ENCODE measurements at regions not wholly inside any gene's neighbourhood (a gene's known extent, or its start where the extent isn't known, plus 50 kb on each side); places are given as distances from the start of the nearest gene placed in this dataset.

DNA sequence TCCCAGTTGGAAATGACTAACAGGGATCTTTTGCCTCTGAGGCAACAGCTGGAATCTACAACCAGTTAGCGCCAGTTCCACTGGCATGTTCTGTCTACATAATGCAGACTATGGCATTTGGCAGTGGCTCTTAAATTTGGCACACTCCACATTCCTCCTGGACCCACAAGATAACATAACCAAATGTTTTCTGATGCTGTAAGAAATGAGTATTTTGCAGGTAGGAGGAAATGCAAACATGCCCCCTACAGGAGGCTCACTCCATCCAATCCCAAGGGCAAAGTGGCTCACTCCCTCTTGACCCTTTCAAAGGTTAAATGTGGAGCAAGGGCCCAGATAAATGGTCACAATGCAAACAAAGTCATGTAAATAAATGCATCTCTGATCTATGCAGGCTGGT is 129.2 kb upstream of the PROX1 start:
- Histone ChIP-seq H3K9ac (ENCODE audit: low read length) (no peak overlapping the region), H3K27me3 (ENCODE audit: insufficient read depth, low read length) (no peaks in the 10 kb centered on the region), H3K27ac (ENCODE audit: low read depth, low read length, poor library complexity, severe bottlenecking) (no peak overlapping the region), H4K20me1 (ENCODE audit: insufficient read depth, low read length) (no peaks in the 10 kb centered on the region), H3K4me2 (ENCODE audit: low read length) (no peak overlapping the region), H3F3A (ENCODE audit: insufficient read depth, low read length) (no peaks in the 10 kb centered on the region), H3K4me3 (ENCODE audit: low read depth, low read length, poor library complexity, severe bottlenecking) (no peak overlapping the region), H2AFZ (ENCODE audit: low read length) (no peak overlapping the region), H3K36me3 (ENCODE audit: insufficient read depth, low read length) (no peaks in the 10 kb centered on the region), H3K79me2 (ENCODE audit: insufficient read depth, low read length) (no peaks in the 10 kb centered on the region), H3K9me3 (ENCODE audit: low read length) (no peaks in the 10 kb centered on the region), H3K4me1 (ENCODE audit: insufficient read depth, low read length, severe bottlenecking) (no peaks in the 10 kb centered on the region), H3K9me2 (ENCODE audit: low read depth, low read length) (no peaks in the 10 kb centered on the region)
- TF ChIP-seq EZH2 (IDR thresholded peaks at IDR 0.05; ENCODE audit: borderline replicate concordance, low read length) = no peak
- TF ChIP-seq, protein P1, sequence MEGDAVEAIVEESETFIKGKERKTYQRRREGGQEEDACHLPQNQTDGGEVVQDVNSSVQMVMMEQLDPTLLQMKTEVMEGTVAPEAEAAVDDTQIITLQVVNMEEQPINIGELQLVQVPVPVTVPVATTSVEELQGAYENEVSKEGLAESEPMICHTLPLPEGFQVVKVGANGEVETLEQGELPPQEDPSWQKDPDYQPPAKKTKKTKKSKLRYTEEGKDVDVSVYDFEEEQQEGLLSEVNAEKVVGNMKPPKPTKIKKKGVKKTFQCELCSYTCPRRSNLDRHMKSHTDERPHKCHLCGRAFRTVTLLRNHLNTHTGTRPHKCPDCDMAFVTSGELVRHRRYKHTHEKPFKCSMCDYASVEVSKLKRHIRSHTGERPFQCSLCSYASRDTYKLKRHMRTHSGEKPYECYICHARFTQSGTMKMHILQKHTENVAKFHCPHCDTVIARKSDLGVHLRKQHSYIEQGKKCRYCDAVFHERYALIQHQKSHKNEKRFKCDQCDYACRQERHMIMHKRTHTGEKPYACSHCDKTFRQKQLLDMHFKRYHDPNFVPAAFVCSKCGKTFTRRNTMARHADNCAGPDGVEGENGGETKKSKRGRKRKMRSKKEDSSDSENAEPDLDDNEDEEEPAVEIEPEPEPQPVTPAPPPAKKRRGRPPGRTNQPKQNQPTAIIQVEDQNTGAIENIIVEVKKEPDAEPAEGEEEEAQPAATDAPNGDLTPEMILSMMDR (IDR thresholded peaks at IDR 0.05; ENCODE audit: low read length) = no peak

GRCh38 chr1:213861841-213862240 is 125.9 kb upstream of the PROX1 start:
- H3K9ac ChIP-seq (ENCODE audit: low read length) = no peak overlapping the region
- H3K27me3 ChIP-seq (ENCODE audit: insufficient read depth, low read length) = no peaks in the 10 kb centered on the region
- no peaks in the 10 kb centered on the region for H3F3A ChIP-seq (ENCODE audit: insufficient read depth, low read length)
- H3K79me2 ChIP-seq (ENCODE audit: insufficient read depth, low read length) = no peaks in the 10 kb centered on the region
- H3K4me1 ChIP-seq (ENCODE audit: insufficient read depth, low read length, severe bottlenecking) = no peaks in the 10 kb centered on the region
- no peaks in the 10 kb centered on the region for H4K20me1 ChIP-seq (ENCODE audit: insufficient read depth, low read length)
- no peak overlapping the region for H3K4me3 ChIP-seq (ENCODE audit: low read depth, low read length, poor library complexity, severe bottlenecking)
- no peak overlapping the region for H3K4me2 ChIP-seq (ENCODE audit: low read length)
- H3K9me2 ChIP-seq (ENCODE audit: low read depth, low read length) = no peaks in the 10 kb centered on the region
- no peaks in the 10 kb centered on the region for H3K9me3 ChIP-seq (ENCODE audit: low read length)
- no peak overlapping the region for H2AFZ ChIP-seq (ENCODE audit: low read length)
- TF ChIP-seq, protein P1 (IDR thresholded peaks at IDR 0.05; ENCODE audit: low read length) = no peak
- no peak for TF ChIP-seq EZH2 (IDR thresholded peaks at IDR 0.05; ENCODE audit: borderline replicate concordance, low read length)
- H3K36me3 ChIP-seq (ENCODE audit: insufficient read depth, low read length) = no peaks in the 10 kb centered on the region
- H3K27ac ChIP-seq (ENCODE audit: low read depth, low read length, poor library complexity, severe bottlenecking) = no peak overlapping the region

- Histone ChIP-seq H3K27ac (ENCODE audit: low read depth, low read length, poor library complexity, severe bottlenecking) (no peak overlapping the region), H3K4me2 (ENCODE audit: low read length) (no peak overlapping the region), H3K9ac (ENCODE audit: low read length) (no peak overlapping the region), H3K36me3 (ENCODE audit: insufficient read depth, low read length) (no peaks in the 10 kb centered on the region), H3K9me2 (ENCODE audit: low read depth, low read length) (no peaks in the 10 kb centered on the region), H4K20me1 (ENCODE audit: insufficient read depth, low read length) (no peaks in the 10 kb centered on the region), H2AFZ (ENCODE audit: low read length) (no peak overlapping the region), H3K4me1 (ENCODE audit: insufficient read depth, low read length, severe bottlenecking) (no peaks in the 10 kb centered on the region), H3K79me2 (ENCODE audit: insufficient read depth, low read length) (no peaks in the 10 kb centered on the region), H3K27me3 (ENCODE audit: insufficient read depth, low read length) (no peaks in the 10 kb centered on the region), H3K4me3 (ENCODE audit: low read depth, low read length, poor library complexity, severe bottlenecking) (no peak overlapping the region), H3F3A (ENCODE audit: insufficient read depth, low read length) (no peaks in the 10 kb centered on the region), H3K9me3 (ENCODE audit: low read length) (no peaks in the 10 kb centered on the region)
- no peak for TF ChIP-seq EZH2 (IDR thresholded peaks at IDR 0.05; ENCODE audit: borderline replicate concordance, low read length)
- TF ChIP-seq, protein P1 (IDR thresholded peaks at IDR 0.05; ENCODE audit: low read length) = no peak
Observed at GRCh38 chr1:213864091-213864490, 123.7 kb upstream of the PROX1 start.

Measured in OCI-LY1 (cell line).